Esophagus squamous epithelium (tissue), 4 donors: ENCODE measurements at regions not wholly inside any gene's neighbourhood (a gene's known extent, or its start where the extent isn't known, plus 50 kb on each side); places are given as distances from the start of the nearest gene placed in this dataset.

ENCODE experiments used
- POLR2A ChIP-seq, 4 donors: fragments of 450-650 bp; IDR thresholded peaks; one replicate each; pipeline ENCODE4 v1.6.1; 2017; ENCODE audit warnings: antibody characterized with exemption in 4 of 4, mild to moderate bottlenecking in 4 of 4, moderate library complexity in 3 of 4
- TF ChIP-seq, protein P1 (sequence below), 6 experiments: fragments of 450-650 bp in 4 of 6; fragments of 200-600 bp in 2 of 6; sonication (generic) in 2 of 6; IDR thresholded peaks; one replicate each; pipeline ENCODE4 v1.5.1; 2016 to 2019; ENCODE audit warnings: antibody characterized with exemption in 6 of 6, mild to moderate bottlenecking in 4 of 6, moderate library complexity in 4 of 6

DNA sequence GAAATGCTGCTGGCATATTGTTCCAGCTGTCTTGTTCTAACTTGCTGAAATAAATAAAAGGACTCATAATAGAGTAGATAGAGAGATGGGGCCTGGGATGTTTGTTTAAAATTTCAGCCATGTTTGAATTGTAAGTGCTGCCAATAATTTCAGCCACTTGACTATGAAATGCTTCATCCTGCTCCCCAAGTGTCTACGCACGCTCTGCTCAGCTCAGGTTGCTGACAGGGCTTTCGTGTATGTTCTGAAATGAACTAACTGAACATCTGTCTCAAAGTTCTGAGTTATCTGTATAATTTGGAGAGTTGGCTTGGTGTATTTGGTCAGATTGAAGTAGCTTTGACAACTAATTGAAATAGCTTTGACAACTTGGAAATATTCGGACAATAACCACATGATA lies 387.8 kb downstream of the BMP2 start:
- TF ChIP-seq, protein P1, sequence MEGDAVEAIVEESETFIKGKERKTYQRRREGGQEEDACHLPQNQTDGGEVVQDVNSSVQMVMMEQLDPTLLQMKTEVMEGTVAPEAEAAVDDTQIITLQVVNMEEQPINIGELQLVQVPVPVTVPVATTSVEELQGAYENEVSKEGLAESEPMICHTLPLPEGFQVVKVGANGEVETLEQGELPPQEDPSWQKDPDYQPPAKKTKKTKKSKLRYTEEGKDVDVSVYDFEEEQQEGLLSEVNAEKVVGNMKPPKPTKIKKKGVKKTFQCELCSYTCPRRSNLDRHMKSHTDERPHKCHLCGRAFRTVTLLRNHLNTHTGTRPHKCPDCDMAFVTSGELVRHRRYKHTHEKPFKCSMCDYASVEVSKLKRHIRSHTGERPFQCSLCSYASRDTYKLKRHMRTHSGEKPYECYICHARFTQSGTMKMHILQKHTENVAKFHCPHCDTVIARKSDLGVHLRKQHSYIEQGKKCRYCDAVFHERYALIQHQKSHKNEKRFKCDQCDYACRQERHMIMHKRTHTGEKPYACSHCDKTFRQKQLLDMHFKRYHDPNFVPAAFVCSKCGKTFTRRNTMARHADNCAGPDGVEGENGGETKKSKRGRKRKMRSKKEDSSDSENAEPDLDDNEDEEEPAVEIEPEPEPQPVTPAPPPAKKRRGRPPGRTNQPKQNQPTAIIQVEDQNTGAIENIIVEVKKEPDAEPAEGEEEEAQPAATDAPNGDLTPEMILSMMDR (IDR thresholded peaks at IDR 0.05): no peak
- no peak for TF ChIP-seq POLR2A (IDR thresholded peaks at IDR 0.05)
